GM18909 (cell line): ENCODE measurements at regions not wholly inside any gene's neighbourhood (a gene's known extent, or its start where the extent isn't known, plus 50 kb on each side); places are given as distances from the start of the nearest gene placed in this dataset.
"Not testable (repeated sequence)": the region's sequence is repeated elsewhere in the genome, so short reads cannot be mapped to it uniquely, and the experiment has no call there.

ENCODE experiments used
- ATAC-seq: cut with Tn5 transposase; IDR thresholded peaks from one replicate; pipeline ENCODE4 v1.9.1; 2021; ENCODE audit warnings: mild to moderate bottlenecking; ENCODE audit not compliant: unreplicated experiment, poor library complexity

DNA sequence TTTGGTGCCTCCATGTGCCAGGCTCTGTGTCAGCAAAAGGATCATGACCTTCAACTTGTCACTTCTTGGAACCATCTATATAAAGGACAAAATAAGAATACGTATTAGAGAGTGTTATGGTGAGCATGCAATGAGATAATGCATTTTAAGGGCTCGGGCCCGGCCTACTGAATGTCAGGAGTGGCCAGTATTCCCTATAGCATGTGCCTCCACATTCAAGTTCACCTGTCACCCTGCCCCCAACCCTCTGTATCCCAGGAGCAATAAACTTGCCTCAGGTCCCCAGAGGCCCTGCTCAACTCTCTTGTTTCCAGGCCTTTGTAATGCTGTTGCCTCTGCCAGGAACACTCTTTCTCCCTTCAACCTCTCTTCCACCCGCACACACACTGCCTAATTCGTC lies 90.2 kb upstream of the SLC6A11 start:
- ATAC-seq = no peak

- ATAC-seq = no peak
Observed at GRCh38 chr3:10726787-10727186, 89.2 kb upstream of the SLC6A11 start.

DNA sequence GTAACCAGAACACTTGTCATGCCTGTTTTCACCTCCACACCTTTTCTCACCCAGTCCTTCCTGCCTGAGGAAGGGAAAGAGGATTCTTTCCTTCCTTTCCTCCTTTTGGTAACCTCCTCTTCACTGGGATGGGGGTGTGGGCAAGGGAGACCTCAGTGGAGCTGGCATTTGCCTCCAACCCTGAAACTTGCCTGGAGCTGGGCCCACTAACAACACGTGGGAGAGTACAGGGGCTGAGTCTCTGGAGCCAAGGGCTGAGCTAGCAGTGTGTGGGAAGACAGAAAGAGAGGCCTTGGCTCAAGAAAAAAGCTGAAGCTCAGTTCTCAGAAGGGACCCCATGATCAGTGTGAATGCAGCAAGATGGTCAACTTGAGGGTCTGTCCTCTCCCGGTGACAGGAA lies 86.6 kb upstream of the SLC6A11 start:
- ATAC-seq = no peak

GRCh38 chr3:10732292-10732691 lies 83.7 kb upstream of the SLC6A11 start:
- ATAC-seq = no peak

DNA sequence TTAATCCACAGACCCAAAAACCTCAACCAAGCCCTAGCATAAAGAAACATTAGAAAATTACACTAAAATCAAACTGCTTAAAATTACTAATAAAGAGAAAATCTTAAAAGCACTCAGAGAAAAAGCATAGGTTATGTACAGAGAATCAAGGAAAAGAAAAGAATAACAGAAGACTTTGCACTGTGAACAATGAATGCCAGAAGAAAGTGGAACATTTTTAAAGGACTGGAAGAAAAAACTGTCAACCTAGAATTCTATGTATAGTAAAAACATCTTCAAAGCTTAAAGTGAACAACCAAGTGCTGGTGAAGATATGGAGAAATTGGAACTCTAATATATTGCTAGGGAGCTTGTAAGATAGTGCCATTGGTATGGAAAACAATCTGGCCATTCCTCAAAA lies 82.7 kb upstream of the SLC6A11 start:
- no peak for ATAC-seq

- not testable (repeated sequence) for ATAC-seq
Observed at GRCh38 chr3:10736444-10736843, 79.6 kb upstream of the SLC6A11 start.

DNA sequence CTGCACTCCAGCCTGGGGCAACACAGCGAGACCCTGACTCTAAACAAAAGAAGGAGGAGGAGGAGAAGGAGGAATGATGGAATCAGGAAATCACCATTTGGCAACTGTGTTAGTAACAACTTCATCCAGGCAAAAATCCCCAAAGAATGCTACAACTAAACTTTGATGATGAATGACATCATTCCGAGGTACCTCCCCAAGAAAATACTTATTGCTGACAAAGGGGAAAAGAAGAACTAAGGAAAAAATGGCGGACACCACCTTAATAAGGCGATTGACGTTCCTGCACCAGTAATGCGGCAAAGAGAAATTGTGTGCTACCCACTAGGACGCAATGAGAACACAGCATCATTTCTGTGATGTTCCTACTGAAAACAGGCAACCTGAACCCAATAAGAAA lies 78.2 kb upstream of the SLC6A11 start:
- ATAC-seq = no peak

DNA sequence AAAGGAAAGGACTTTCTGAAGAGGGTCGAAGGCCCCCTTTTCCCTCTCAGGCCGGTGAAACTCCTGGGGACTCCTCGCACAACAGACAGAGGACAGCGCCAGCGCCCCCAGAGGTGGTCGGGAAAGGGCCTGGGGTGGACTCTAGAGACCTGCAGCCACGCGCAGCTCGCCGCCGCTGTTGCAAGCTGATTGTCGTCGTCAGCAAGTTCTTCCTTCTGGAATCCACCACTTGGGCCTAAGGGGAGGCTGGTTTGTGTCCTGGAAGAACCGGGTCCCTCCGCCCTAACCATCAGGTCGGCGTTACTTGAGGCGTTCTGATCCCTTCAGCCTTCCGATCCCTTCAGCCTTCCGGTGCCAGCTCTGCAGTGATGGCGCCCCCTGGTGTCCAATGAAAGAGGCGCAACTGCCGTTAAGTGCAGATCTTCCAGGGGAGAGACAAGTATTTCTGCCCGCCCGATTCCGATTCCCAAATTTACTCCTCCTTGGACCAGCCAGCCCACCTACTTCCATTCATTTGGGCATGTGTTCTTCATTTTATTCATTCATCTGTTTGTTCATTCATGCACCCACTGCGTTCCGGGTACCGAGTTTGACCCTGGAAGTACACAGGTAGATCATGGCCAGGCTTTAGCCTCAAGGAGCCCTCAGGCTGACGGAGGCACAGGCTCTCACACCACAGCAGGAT lies 77.2 kb upstream of the SLC6A11 start:
- ATAC-seq = peak; percentile 63

DNA sequence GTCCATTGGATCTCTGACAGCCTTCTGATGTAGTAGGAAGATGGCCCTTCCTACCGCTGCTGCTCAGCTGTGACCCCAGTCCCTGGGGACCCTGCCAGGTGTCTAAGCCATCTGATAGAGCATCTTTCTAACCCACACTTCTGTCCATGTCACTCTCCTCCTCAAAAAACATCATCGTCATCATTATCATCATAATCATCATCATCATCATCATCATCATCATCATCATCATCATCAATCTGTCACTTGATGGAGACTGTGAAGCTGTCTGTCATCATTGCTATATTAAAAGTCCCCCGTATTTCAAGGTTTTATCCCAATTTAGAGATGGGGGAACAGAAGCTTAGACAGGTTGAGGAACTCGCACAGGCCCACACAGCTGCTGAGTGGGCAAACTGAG lies 75.1 kb upstream of the SLC6A11 start:
- no peak for ATAC-seq

- no peak for ATAC-seq
Observed at GRCh38 chr3:10741891-10742671, 73.9 kb upstream of the SLC6A11 start.

DNA sequence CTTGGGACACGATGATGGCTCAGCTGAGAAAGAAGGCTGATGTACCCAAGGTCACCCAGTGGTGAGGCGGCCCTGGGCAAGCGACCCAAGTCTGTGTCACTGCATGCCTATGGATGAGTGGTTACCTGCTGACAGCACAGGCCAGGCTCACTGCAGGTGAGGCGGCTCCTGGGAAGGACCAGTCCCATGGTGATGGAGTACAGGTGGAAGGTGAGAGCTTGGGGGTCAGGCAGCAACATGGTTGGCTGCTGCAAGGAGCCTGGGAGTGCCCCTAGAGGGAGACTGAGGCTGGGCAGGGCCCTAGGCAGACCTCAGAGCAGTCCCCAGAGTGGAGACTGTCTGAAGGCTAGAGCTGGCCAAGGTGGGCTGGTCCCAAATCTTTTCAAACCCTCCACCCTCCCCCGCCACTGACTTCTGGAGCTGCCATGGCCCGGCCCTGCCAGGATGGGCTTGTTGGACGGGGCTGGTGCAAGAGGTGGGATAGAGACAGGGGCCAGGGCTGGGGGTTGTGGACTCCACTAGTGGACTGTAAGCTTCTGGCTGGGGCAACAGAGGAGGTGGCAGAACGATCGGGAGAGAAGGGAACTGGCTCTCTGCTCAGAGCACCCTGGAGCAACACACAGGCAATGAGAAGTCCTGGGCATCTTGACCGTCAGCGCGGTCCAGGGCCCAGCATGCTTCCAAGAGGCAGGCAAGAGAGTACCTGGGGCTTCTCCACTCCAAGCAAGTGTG lies 72.5 kb upstream of the SLC6A11 start:
- ATAC-seq = no peak

DNA sequence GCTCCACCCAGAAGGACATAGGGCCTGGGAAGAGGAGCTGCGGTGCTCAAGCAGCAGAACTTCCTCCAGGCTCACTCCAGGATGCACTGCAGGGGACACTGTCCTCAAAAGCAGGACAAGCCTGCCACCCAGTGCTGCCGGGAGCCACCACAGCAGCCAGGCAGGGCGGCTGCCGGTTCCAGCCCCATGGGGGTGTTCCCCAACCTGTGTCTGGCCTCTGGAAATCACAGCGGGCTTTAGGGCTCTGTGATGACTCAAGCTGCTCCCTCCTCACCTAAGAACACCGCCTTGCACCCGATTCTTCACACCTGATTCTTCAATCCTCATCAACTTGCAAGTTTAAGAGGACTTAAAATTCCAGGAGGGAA lies 71.9 kb upstream of the SLC6A11 start:
- no peak for ATAC-seq

DNA sequence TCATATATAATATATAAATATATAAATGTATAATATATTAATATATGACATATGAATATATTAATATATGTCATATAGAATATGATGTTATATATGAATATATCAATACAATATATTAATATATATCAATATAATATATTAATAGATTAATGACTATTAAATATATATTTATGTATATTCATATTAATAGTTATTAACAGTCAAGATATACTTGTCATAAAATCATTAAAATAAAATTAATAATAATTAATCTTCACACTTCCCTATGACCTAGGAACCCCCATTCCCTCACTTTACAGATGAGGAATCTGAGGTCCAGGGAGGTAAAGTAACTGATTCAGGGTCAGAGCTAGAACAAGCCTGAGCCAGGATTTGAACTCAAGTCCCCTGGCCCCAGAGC lies 70.6 kb upstream of the SLC6A11 start:
- ATAC-seq = no peak

GRCh38 chr3:10746001-10746400 lies 70.0 kb upstream of the SLC6A11 start:
- ATAC-seq = no peak

GRCh38 chr3:10746684-10747083 lies 69.3 kb upstream of the SLC6A11 start:
- no peak for ATAC-seq

DNA sequence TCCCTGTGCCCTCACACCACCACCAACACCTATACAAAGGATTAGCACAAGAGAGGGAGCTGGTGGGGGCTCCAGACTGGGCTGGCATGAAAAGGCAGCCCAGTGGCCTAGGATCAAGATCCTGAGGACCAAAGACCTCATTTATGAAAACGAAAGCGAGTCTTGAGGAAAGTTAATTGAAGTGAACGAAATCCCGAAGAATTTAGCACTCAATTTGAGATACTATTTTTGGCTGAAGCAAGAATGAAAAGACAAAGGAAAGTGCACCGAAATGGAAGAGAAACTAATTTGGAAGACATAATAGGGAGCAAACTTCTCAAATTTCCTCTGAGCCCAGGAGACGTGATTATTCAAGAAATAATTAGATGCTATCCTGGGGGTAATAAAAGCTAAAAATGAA lies 68.7 kb upstream of the SLC6A11 start:
- ATAC-seq = no peak

DNA sequence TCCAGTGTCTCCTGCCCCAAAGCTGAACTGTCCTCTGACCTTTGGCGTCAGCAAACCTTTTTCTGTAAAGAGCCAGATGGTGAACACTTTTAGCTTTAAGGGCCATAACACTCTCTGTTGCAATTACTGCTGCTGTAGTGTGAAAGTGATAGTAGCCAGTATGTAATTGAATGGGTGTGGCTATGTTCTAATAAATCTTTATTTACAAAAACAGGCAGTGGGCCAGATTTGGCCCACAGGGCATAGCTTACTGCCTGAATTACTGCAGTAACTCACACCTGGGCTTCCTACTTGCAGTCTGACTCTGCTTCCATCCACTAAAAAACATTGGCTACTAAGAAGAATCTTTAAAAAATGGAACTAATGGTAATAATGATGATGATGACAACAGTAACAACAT lies 68.0 kb upstream of the SLC6A11 start:
- ATAC-seq = no peak

GRCh38 chr3:10753964-10754363 lies 62.1 kb upstream of the SLC6A11 start:
- no peak for ATAC-seq

DNA sequence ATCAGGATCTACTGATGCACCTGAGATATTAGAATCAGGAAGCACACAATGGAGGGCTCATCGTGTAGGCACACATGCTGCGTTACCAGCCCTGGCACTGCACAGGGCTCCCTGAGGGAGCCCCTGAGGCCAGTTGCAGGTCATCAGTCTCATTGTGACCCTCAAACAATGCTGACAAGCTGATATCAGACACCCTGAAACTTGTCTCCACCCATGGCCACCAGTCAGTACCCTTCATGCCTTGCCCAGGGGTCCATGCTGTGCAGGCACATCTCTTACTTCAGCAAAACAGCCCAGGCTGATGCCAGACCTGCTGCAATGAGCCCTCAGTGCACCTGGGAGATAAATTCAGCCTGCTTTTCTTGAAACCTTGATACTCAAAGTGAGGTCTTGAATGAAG lies 59.5 kb upstream of the SLC6A11 start:
- no peak for ATAC-seq

GRCh38 chr3:10757021-10757820 lies 58.8 kb upstream of the SLC6A11 start:
- ATAC-seq = no peak

DNA sequence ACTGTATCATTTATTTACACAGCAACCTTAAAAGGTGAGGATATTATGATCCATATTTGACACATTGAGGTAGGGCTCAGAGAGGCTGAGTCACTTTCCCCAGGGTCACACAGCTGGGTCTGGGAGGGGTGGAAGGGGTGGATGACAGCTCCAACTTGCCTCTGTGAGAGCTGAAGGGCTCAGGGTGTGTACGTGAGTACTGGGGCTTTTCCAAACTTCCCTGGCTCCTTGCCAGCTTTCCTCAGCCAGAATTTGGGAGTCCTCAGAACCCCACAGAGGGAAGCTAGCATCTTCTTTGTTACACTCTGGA lies 58.3 kb upstream of the SLC6A11 start:
- no peak for ATAC-seq
